Right lobe of liver (tissue), 6 donors: ENCODE measurements at regions not wholly inside any gene's neighbourhood (a gene's known extent, or its start where the extent isn't known, plus 50 kb on each side); places are given as distances from the start of the nearest gene placed in this dataset.

Source experiments
- ATAC-seq, 4 donors: fragments of 200-7000 bp; cut with Tn5 transposase; one replicate each; pipeline ENCODE4 v1.9.1; 2020; ENCODE audit warnings: mild to moderate bottlenecking in 4 of 4, moderate library complexity in 4 of 4
- DNase-seq, 3 donors: peaks; one replicate each; pipeline ENCODE4 v3.0.0-alpha.2; 2020
- H3K27ac ChIP-seq, 3 donors: fragments of 200-600 bp; one replicate each; pipeline ENCODE4 v1.8.0; 2022
- H3K27me3 ChIP-seq, 2 donors: fragments of 200-600 bp; one replicate each; pipeline ENCODE4 v1.8.0; 2022
- H3K36me3 ChIP-seq, 4 donors: fragments of 200-600 bp; sonication (generic) in 1 of 4; one replicate each; pipeline versions ENCODE4 v1.5.1 to v1.8.0; 2017 to 2022; ENCODE audit warnings: control low read depth in 1 of 4
- H3K4me1 ChIP-seq, 4 donors: fragments of 200-600 bp; sonication (generic) in 1 of 4; one replicate each; pipeline versions ENCODE4 v1.5.1 to v1.8.0; 2017 to 2022; ENCODE audit warnings: control low read depth in 1 of 4
- H3K4me3 ChIP-seq, 3 donors: fragments of 200-600 bp; one replicate each; pipeline ENCODE4 v1.8.0; 2022
- H3K9me3 ChIP-seq, 4 donors: fragments of 200-600 bp; sonication (generic) in 1 of 4; one replicate each; pipeline versions ENCODE4 v1.5.1 to v1.8.0; 2017 to 2022; ENCODE audit warnings: control low read depth in 1 of 4
- CTCF ChIP-seq, 4 donors: fragments of 200-600 bp in 3 of 4; fragments of 450-650 bp in 1 of 4; IDR thresholded peaks; one replicate each; pipeline versions ENCODE4 v1.5.1 to v1.8.0; 2016 to 2022; ENCODE audit warnings: antibody characterized with exemption in 4 of 4, mild to moderate bottlenecking in 2 of 4
- POLR2A ChIP-seq: fragments of 450-650 bp; IDR thresholded peaks from one replicate; pipeline ENCODE4 v1.6.1; 2017; ENCODE audit warnings: antibody characterized with exemption, mild to moderate bottlenecking
- WGBS: methylation state at CpG from one replicate; pipeline ENCODE4 v1.1.6; 2018; ENCODE audit warnings: low coverage, low lambda C conversion rate; ENCODE audit not compliant: insufficient coverage; ENCODE audit errors: missing lambda C conversion rate; 5-methylcytosine and 5-hydroxymethylcytosine counted together
- intact Hi-C, 2 donors: fragments of 100-400 bp; cut with DNase I; formaldehyde crosslinking; loops; one replicate each; pipeline versions ENCODE4 v1.11.2 to v1.14.1; 2022
- donor health status: DM: no; HTN: yes; CAD: no.
- donor health status: DM: no; HTN: no; CAD: no.
- donor health status: DM: no; HTN: no; CAD: no.
- donor health status: DM: no; HTN: yes; CAD: no.
- donor health status: DM: no; HTN: yes; CAD: no.

- peak; percentile 36 to 59 (median 44) for ATAC-seq
Observed at GRCh38 chr7:33807779-33808482, 97.4 kb upstream of the BMPER start.

GRCh38 chr7:33809228-33809627 lies 96.1 kb upstream of the BMPER start:
- WGBS = 40% methylated on average over 2 of the region's 3 CpGs
- ATAC-seq (no peak), DNase-seq (no peak)
- Histone ChIP-seq H3K9me3 (no peaks in the 10 kb centered on the region), H3K27ac (no peak overlapping the region), H3K36me3 (no peaks in the 10 kb centered on the region), H3K27me3 (no peaks in the 10 kb centered on the region), H3K4me3 (no peak overlapping the region), H3K4me1 (no peaks in the 10 kb centered on the region)
- no peak for TF ChIP-seq CTCF (IDR thresholded peaks at IDR 0.05)
- no peak for TF ChIP-seq POLR2A
- intact Hi-C loops = no loop called here

More at GRCh38 chr7:33807779-33808482, 97.4 kb upstream of the BMPER start:
- peak; percentile 21 to 43 (median 28) for TF ChIP-seq CTCF (IDR thresholded peaks at IDR 0.05)
- no peak for TF ChIP-seq POLR2A
- DNase-seq = peak in 1 of 3 donors; percentile 57
- 50% methylated on average over 10 of the region's 10 CpGs for WGBS
- Histone ChIP-seq H3K4me3 (no peak overlapping the region), H3K4me1 (no peaks in the 10 kb centered on the region), H3K36me3 (no peaks in the 10 kb centered on the region), H3K27ac (no peak overlapping the region), H3K27me3 (no peaks in the 10 kb centered on the region), H3K9me3 (no peaks in the 10 kb centered on the region)
- intact Hi-C loops = no loop called here

GRCh38 chr7:33810356-33810755 lies 95.0 kb upstream of the BMPER start:
- no peaks in the 10 kb centered on the region for H3K4me1 ChIP-seq
- ATAC-seq (no peak), DNase-seq (no peak)
- no peaks in the 10 kb centered on the region for H3K9me3 ChIP-seq
- H3K4me3 ChIP-seq = no peak overlapping the region
- no peak for TF ChIP-seq CTCF (IDR thresholded peaks at IDR 0.05)
- H3K36me3 ChIP-seq = no peaks in the 10 kb centered on the region
- H3K27ac ChIP-seq = no peak overlapping the region
- no peaks in the 10 kb centered on the region for H3K27me3 ChIP-seq
- WGBS = 96% methylated on average over 3 of the region's 4 CpGs
- intact Hi-C loops = no loop called here

- 96% methylated on average over 4 of the region's 4 CpGs for WGBS
- Histone ChIP-seq H3K4me3 (no peak overlapping the region), H3K36me3 (no peaks in the 10 kb centered on the region), H3K9me3 (no peaks in the 10 kb centered on the region), H3K27ac (no peak overlapping the region), H3K4me1 (no peaks in the 10 kb centered on the region), H3K27me3 (no peaks in the 10 kb centered on the region)
- intact Hi-C loops = no loop called here
- no peak for DNase-seq
- TF ChIP-seq CTCF (IDR thresholded peaks at IDR 0.05) (no peak), POLR2A (no peak)
- ATAC-seq = no peak
Observed at GRCh38 chr7:33813331-33813730, 92.0 kb upstream of the BMPER start.
